Esophagus squamous epithelium (tissue), 4 donors: ENCODE measurements at regions not wholly inside any gene's neighbourhood (a gene's known extent, or its start where the extent isn't known, plus 50 kb on each side); places are given as distances from the start of the nearest gene placed in this dataset.

Source experiments
- POLR2A ChIP-seq, 4 donors: fragments of 450-650 bp; IDR thresholded peaks; one replicate each; pipeline ENCODE4 v1.6.1; 2017; ENCODE audit warnings: antibody characterized with exemption in 4 of 4, mild to moderate bottlenecking in 4 of 4, moderate library complexity in 3 of 4
- TF ChIP-seq, protein P1 (sequence below), 6 experiments: fragments of 450-650 bp in 4 of 6; fragments of 200-600 bp in 2 of 6; sonication (generic) in 2 of 6; IDR thresholded peaks; one replicate each; pipeline ENCODE4 v1.5.1; 2016 to 2019; ENCODE audit warnings: antibody characterized with exemption in 6 of 6, mild to moderate bottlenecking in 4 of 6, moderate library complexity in 4 of 6

DNA sequence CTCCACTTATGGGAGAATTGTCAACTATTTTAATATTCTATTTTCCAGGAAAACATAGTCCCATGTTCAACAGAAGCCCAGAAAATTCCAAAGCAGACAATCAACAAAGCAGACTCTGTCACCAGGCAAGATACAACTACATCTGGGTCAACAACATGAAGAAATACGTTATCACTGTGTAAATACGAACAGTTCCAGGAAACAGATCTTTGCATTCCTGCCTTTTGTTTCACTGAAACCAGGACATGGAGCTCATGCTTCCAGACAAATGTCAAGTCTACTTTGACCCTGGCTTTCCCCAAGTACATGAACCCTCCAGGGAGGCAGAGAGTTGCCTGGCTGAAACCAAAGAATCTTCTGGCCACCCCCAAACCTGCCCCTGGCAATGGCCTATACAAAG is 106.7 kb downstream of the SETD4 start:
- TF ChIP-seq, protein P1, sequence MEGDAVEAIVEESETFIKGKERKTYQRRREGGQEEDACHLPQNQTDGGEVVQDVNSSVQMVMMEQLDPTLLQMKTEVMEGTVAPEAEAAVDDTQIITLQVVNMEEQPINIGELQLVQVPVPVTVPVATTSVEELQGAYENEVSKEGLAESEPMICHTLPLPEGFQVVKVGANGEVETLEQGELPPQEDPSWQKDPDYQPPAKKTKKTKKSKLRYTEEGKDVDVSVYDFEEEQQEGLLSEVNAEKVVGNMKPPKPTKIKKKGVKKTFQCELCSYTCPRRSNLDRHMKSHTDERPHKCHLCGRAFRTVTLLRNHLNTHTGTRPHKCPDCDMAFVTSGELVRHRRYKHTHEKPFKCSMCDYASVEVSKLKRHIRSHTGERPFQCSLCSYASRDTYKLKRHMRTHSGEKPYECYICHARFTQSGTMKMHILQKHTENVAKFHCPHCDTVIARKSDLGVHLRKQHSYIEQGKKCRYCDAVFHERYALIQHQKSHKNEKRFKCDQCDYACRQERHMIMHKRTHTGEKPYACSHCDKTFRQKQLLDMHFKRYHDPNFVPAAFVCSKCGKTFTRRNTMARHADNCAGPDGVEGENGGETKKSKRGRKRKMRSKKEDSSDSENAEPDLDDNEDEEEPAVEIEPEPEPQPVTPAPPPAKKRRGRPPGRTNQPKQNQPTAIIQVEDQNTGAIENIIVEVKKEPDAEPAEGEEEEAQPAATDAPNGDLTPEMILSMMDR (IDR thresholded peaks at IDR 0.05) = no peak
- no peak for TF ChIP-seq POLR2A (IDR thresholded peaks at IDR 0.05)
